ENCODE measurements at regions not wholly inside any gene's neighbourhood (a gene's known extent, or its start where the extent isn't known, plus 50 kb on each side); places are given as distances from the start of the nearest gene placed in this dataset.

DNA sequence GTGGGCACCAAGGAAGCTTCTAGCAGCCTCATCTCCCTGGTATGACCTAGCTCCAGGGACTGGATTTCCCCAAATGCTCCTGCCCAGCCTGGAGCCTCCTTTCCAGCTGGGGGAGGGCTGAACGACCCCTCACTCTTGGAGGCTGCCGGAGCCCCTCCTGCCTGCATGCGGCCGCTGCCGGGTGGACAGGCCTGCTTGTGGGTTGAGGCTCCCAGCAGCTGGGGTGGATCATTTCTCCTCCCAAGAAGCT is 213.6 kb downstream of the SEC14L1 start:
- DNase-seq = no peak
- in situ Hi-C loops (cut with MboI; ENCODE audit: low pct_unique_long_range_greater_than_20kb, low sequenced_read_pairs) = no loop called here

DNA sequence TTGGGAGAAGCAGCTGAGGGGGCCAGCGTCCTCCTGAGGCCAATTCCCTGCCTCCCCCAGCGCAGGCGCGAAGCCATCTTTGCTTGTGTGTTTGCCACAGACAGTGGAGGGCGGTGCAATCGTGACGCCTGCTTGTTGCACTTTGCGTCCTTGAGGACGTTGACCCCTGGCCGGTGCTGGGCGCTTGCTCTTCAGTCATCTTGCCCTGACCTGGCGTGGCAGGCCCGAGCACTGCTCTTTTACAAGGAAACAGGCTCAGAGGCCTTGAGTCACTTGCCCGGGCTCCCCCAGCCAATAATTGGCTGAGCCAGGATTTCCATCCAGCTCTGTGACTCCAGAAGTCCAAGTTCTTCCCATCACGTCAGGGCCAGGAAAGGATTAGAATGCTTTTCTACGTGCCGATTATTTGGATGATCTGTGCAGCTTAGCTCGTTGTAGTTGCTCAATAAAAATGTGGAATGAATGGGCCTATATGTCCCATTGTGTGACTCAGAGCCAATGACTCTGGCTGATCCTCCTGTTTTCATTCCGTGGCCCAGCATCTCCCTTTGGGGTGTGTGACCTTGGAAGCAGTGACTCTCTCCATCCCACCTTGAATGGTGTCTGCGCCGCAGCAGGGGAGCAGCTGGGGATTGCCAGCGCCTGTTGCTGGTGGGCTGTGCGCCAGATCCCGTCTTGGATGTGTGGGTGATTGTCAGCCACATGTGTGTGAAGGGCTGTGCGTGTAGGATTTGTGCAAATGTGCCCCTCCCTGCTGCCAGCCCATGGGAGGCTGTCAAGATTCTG is 214.1 kb downstream of the SEC14L1 start:
- in situ Hi-C loops (cut with MboI; ENCODE audit: low pct_unique_long_range_greater_than_20kb, low sequenced_read_pairs) = no loop called here
- DNase-seq = no peak

GRCh38 chr17:77356109-77356689 is 215.4 kb downstream of the SEC14L1 start:
- in situ Hi-C loops (cut with MboI; ENCODE audit: low pct_unique_long_range_greater_than_20kb, low sequenced_read_pairs) = no loop called here
- DNase-seq = peak; percentile 20

DNA sequence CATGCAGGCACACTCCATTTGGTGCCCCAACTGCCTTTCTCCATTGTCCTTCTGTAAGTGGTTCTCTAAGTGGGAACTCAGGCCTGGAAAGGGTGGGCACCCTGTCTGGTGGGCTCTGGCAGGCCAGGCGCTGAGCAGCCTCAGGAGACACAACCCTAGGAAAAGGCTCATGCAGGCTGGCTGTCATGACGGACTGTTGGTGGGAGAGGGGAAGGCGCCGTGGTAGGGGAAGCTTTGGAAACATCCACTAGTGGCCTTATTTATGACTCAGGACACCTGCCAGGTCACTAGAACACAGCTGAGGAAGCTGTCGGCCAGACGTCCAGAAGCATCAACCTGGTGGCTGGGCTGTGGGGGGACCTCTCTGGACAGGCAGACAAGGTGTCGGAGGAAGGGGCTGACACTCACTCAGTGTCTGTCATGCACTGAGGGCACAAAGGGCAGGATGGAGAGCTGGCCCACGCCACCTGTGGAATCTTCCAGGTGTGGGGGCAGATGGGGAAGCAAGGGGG is 216.0 kb downstream of the SEC14L1 start:
- in situ Hi-C loops (cut with MboI; ENCODE audit: low pct_unique_long_range_greater_than_20kb, low sequenced_read_pairs) = no loop called here
- DNase-seq = peak; percentile 17

DNA sequence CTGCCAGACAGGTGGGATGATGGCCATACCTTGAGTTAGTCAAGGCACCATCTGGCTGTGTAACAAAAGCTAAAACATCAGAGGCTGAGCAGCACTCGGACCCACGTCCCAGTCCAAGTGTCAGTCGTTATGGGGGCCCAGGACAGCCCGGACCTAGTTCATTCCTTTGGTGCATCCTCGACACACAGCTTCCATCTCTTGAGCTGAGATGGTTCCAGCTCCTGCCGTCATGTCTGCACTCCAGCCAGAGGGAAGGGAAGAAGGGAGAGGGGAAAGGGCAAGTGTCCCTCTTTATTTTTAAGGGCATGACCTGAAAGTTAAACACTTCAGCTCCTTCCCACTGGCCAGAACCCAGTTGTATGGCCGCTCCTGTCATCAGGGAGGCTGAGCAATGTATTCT is 218.0 kb downstream of the SEC14L1 start:
- DNase-seq = no peak
- in situ Hi-C loops (cut with MboI; ENCODE audit: low pct_unique_long_range_greater_than_20kb, low sequenced_read_pairs) = no loop called here

DNA sequence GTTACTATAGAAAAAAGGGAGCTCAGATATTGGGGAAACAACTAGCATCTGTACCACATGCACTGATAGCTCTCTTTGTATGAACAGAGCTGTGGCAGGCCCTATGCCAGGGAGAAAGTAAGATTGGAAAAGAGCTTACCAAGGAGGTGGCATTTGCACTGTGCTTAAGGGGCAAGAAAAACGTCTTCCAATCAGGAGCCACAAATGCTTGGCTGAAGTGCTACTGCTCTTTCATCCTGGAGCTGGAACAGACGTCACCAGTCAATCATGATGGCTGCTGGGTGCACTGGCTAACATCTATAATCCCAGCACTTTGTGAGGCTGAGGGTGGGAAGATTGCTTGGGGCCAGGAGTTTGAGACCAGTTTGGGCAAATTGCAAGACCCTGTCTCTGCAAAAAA is 218.5 kb downstream of the SEC14L1 start:
- in situ Hi-C loops (cut with MboI; ENCODE audit: low pct_unique_long_range_greater_than_20kb, low sequenced_read_pairs) = no loop called here
- DNase-seq = no peak

GRCh38 chr17:77361986-77362620 is 221.3 kb downstream of the SEC14L1 start:
- in situ Hi-C loops (cut with MboI; ENCODE audit: low pct_unique_long_range_greater_than_20kb, low sequenced_read_pairs) = no loop called here
- no peak for DNase-seq

DNA sequence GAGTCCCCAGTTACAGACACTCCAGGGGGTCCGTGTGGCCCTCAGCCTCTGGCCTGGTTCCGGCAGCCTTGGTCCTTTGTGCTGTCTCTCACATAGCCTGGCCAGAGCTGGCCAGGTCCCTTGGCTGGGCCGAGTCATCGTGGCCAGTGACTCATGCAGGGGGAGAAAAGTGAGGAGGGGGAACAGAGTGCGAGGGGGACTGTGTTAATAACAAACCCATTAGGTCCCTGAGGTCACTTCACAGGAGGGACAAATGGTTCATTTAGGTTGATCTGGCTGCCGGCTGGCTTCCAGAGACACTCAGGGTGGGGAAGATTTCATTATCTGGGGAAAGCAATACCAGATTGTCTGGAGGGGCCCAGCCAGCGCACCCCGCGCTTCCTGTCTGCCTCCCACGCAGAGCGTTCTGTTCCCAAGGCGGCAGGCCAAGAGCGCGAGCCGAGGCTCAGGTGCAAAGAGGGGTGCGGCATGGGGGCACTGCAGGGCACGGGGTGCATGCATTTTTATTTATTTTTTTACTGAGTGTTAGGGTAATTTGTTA is 223.1 kb downstream of the SEC14L1 start:
- in situ Hi-C loops (cut with MboI; ENCODE audit: low pct_unique_long_range_greater_than_20kb, low sequenced_read_pairs) = no loop called here
- no peak for DNase-seq

GRCh38 chr17:77364381-77364911 is 223.7 kb downstream of the SEC14L1 start:
- in situ Hi-C loops (cut with MboI; ENCODE audit: low pct_unique_long_range_greater_than_20kb, low sequenced_read_pairs) = no loop called here
- no peak for DNase-seq

- DNase-seq = no peak
- in situ Hi-C loops (cut with MboI; ENCODE audit: low pct_unique_long_range_greater_than_20kb, low sequenced_read_pairs) = no loop called here
Measured at GRCh38 chr17:77364941-77365583, 224.3 kb downstream of the SEC14L1 start.

- DNase-seq = no peak
- in situ Hi-C loops (cut with MboI; ENCODE audit: low pct_unique_long_range_greater_than_20kb, low sequenced_read_pairs) = no loop called here
Measured at GRCh38 chr17:77365584-77366186, 224.9 kb downstream of the SEC14L1 start.

- DNase-seq = no peak
- in situ Hi-C loops (cut with MboI; ENCODE audit: low pct_unique_long_range_greater_than_20kb, low sequenced_read_pairs) = no loop called here
Measured at GRCh38 chr17:77366206-77366557, 225.4 kb downstream of the SEC14L1 start.

- no peak for DNase-seq
- in situ Hi-C loops (cut with MboI; ENCODE audit: low pct_unique_long_range_greater_than_20kb, low sequenced_read_pairs) = no loop called here
Measured at GRCh38 chr17:77366558-77367245, 225.9 kb downstream of the SEC14L1 start.

- DNase-seq = no peak
- in situ Hi-C loops (cut with MboI; ENCODE audit: low pct_unique_long_range_greater_than_20kb, low sequenced_read_pairs) = no loop called here
Measured at GRCh38 chr17:77369544-77369971, 228.8 kb downstream of the SEC14L1 start.

GRCh38 chr17:77370586-77370985 is 229.8 kb downstream of the SEC14L1 start:
- in situ Hi-C loops (cut with MboI; ENCODE audit: low pct_unique_long_range_greater_than_20kb, low sequenced_read_pairs) = no loop called here
- DNase-seq = no peak

DNA sequence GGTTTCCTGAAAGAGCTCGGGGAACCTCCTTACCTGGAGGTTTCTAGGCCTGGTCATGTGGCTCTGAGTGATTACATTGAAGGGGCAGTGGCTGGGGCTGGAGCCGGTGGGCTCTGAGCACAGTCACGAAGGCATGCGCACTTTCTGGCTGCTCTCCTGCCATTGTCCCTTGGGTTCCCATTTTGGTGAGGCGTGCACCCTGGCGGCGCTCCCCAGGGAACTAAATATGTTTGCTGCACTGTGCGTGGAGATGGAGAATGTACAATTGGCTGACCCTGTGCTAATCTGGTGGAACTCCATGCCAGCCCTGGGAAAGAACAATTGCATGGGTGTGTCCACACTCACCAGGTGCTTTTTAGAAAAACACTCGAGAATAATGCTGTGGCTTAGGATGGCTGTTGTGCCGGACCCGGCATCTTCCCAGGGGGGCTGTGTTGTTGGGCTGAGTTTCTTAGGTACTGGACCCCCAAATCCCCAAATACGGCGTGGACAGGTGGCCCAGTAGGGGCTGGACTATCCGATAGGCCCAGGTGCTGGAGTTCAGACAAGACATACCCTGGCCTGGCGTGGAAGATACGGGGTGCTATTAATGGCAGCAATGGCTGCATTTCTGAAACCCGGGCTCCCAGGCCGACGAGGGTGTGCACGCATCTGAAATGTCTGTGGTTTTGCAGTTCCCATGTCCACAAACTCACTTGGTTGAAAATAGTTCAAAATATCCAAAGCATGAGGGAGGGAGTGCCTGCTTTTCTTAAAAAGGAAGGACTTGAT is 230.5 kb downstream of the SEC14L1 start:
- DNase-seq = no peak
- in situ Hi-C loops (cut with MboI; ENCODE audit: low pct_unique_long_range_greater_than_20kb, low sequenced_read_pairs) = no loop called here

GRCh38 chr17:77371888-77372443 is 231.2 kb downstream of the SEC14L1 start:
- no peak for DNase-seq
- in situ Hi-C loops (cut with MboI; ENCODE audit: low pct_unique_long_range_greater_than_20kb, low sequenced_read_pairs) = no loop called here
